Parathyroid adenoma (tissue), 2 donors: ENCODE measurements at regions not wholly inside any gene's neighbourhood (a gene's known extent, or its start where the extent isn't known, plus 50 kb on each side); places are given as distances from the start of the nearest gene placed in this dataset.

Experiments
- H2AFZ ChIP-seq: fragments of 300-600 bp; sonication (generic); one replicate; pipeline ENCODE4 v1.7.0; 2017; ENCODE audit warnings: antibody characterized with exemption, mild to moderate bottlenecking
- H3K27ac ChIP-seq: fragments of 300-600 bp; sonication (generic); one replicate; pipeline ENCODE4 v1.7.0; 2017
- H3K27me3 ChIP-seq: fragments of 300-600 bp; sonication (generic); one replicate; pipeline ENCODE4 v1.7.0; 2017; ENCODE audit warnings: low read length; ENCODE audit not compliant: control insufficient read depth, insufficient read depth
- H3K36me3 ChIP-seq: fragments of 300-600 bp; sonication (generic); one replicate; pipeline ENCODE4 v1.7.0; 2017; ENCODE audit warnings: low read length; ENCODE audit not compliant: control insufficient read depth, insufficient read depth
- H3K4me1 ChIP-seq: fragments of 300-600 bp; sonication (generic); one replicate; pipeline ENCODE4 v1.7.0; 2017; ENCODE audit warnings: control low read depth
- H3K4me2 ChIP-seq: fragments of 300-600 bp; sonication (generic); one replicate; pipeline ENCODE4 v1.7.0; 2017; ENCODE audit warnings: low read length
- H3K4me3 ChIP-seq: fragments of 300-600 bp; sonication (generic); one replicate; pipeline ENCODE4 v1.7.0; 2017; ENCODE audit warnings: low read depth, low read length
- H3K79me2 ChIP-seq: fragments of 300-600 bp; sonication (generic); one replicate; pipeline ENCODE4 v1.7.0; 2017; ENCODE audit warnings: control low read depth
- H3K9ac ChIP-seq: fragments of 300-600 bp; sonication (generic); one replicate; pipeline ENCODE4 v1.7.0; 2017; ENCODE audit warnings: mild to moderate bottlenecking
- H3K9me3 ChIP-seq: fragments of 300-600 bp; sonication (generic); one replicate; pipeline ENCODE4 v1.7.0; 2017; ENCODE audit warnings: low read length; ENCODE audit not compliant: control insufficient read depth
- CTCF ChIP-seq: fragments of 300-600 bp; sonication (generic); IDR thresholded peaks from one replicate; pipeline ENCODE4 v1.7.0; 2017; ENCODE audit warnings: antibody characterized with exemption, mild to moderate bottlenecking
- donor health status: primary hyperparathyroidism.

- Histone ChIP-seq H3K27me3 (no peaks in the 10 kb centered on the region), H3K36me3 (no peaks in the 10 kb centered on the region)
Observed at GRCh38 chr10:124165827-124166226, 72.4 kb upstream of the CHST15 start.

GRCh38 chr10:124165311-124165710, 71.9 kb upstream of the CHST15 start:
- no peak overlapping the region for H3K27ac ChIP-seq
- no peaks in the 10 kb centered on the region for H3K9me3 ChIP-seq
- H3K36me3 ChIP-seq = no peaks in the 10 kb centered on the region
- H3K9ac ChIP-seq = no peak overlapping the region
- H3K4me2 ChIP-seq = no peak overlapping the region
- no peaks in the 10 kb centered on the region for H3K27me3 ChIP-seq
- no peak overlapping the region for H3K4me3 ChIP-seq
- H3K79me2 ChIP-seq = no peaks in the 10 kb centered on the region
- no peaks in the 10 kb centered on the region for H3K4me1 ChIP-seq
- TF ChIP-seq CTCF = no peak
- no peak overlapping the region for H2AFZ ChIP-seq

More at GRCh38 chr10:124165827-124166226, 72.4 kb upstream of the CHST15 start:
- Histone ChIP-seq H3K9ac (no peak overlapping the region), H3K4me3 (no peak overlapping the region), H3K9me3 (no peaks in the 10 kb centered on the region), H2AFZ (no peak overlapping the region), H3K4me1 (no peaks in the 10 kb centered on the region), H3K27ac (no peak overlapping the region), H3K4me2 (no peak overlapping the region), H3K79me2 (no peaks in the 10 kb centered on the region)
- TF ChIP-seq CTCF = no peak

- no peak overlapping the region for H3K4me3 ChIP-seq
- H3K36me3 ChIP-seq = no peaks in the 10 kb centered on the region
- H3K9ac ChIP-seq = no peak overlapping the region
- TF ChIP-seq CTCF = no peak
- no peaks in the 10 kb centered on the region for H3K9me3 ChIP-seq
- no peak overlapping the region for H3K4me2 ChIP-seq
- no peak overlapping the region for H2AFZ ChIP-seq
- H3K27me3 ChIP-seq = no peaks in the 10 kb centered on the region
- H3K4me1 ChIP-seq = no peaks in the 10 kb centered on the region
- H3K79me2 ChIP-seq = no peaks in the 10 kb centered on the region
- no peak overlapping the region for H3K27ac ChIP-seq
Observed at GRCh38 chr10:124164264-124164663, 70.9 kb upstream of the CHST15 start.

GRCh38 chr10:124162774-124163354, 69.5 kb upstream of the CHST15 start:
- Histone ChIP-seq H3K27ac (no peak overlapping the region), H3K9me3 (no peaks in the 10 kb centered on the region), H3K4me3 (no peak overlapping the region), H3K79me2 (no peaks in the 10 kb centered on the region), H2AFZ (no peak overlapping the region), H3K27me3 (no peaks in the 10 kb centered on the region), H3K36me3 (no peaks in the 10 kb centered on the region), H3K4me2 (no peak overlapping the region), H3K4me1 (no peaks in the 10 kb centered on the region), H3K9ac (no peak overlapping the region)
- no peak for TF ChIP-seq CTCF

- Histone ChIP-seq H3K27ac (no peak overlapping the region), H3K9me3 (no peaks in the 10 kb centered on the region), H2AFZ (no peak overlapping the region), H3K36me3 (no peaks in the 10 kb centered on the region), H3K4me3 (no peak overlapping the region), H3K9ac (no peak overlapping the region), H3K27me3 (no peaks in the 10 kb centered on the region), H3K4me2 (no peak overlapping the region), H3K79me2 (no peaks in the 10 kb centered on the region), H3K4me1 (no peaks in the 10 kb centered on the region)
- no peak for TF ChIP-seq CTCF
Observed at GRCh38 chr10:124162136-124162535, 68.7 kb upstream of the CHST15 start.
